ENCODE measurements at regions not wholly inside any gene's neighbourhood (a gene's known extent, or its start where the extent isn't known, plus 50 kb on each side); places are given as distances from the start of the nearest gene placed in this dataset.

- DNase-seq (ENCODE audit: low spot score) (no peak), ATAC-seq (no peak), FAIRE-seq (no peak)
- H3K4me2 ChIP-seq (ENCODE audit: low read depth, low read length), result no peak overlapping the region
- no peaks in the 10 kb centered on the region for H3K9me3 ChIP-seq (ENCODE audit: low read length)
- no peak overlapping the region for H2AFZ ChIP-seq (ENCODE audit: low read length)
- H3K4me3 ChIP-seq (replicated peaks in 1 of 3; ENCODE audit: insufficient read depth in 1 of 3, low read depth in 2 of 3, low read length in 3 of 3), result no peak overlapping the region
- no peaks in the 10 kb centered on the region for H3K79me2 ChIP-seq (ENCODE audit: insufficient read depth, low read length)
- no peaks in the 10 kb centered on the region for H4K20me1 ChIP-seq (ENCODE audit: insufficient read depth, low read length)
- H3K4me1 ChIP-seq (ENCODE audit: insufficient read depth, low read length), result no peaks in the 10 kb centered on the region
- H3K36me3 ChIP-seq (replicated peaks in 1 of 2; ENCODE audit: control insufficient read depth in 1 of 2, insufficient read depth in 2 of 2, low read length in 2 of 2), result no peaks in the 10 kb centered on the region
- POLR2A ChIA-PET, result no interaction called here
- WGBS (ENCODE audit: low lambda C conversion rate), result 5% methylated on average over 11 of the region's 13 CpGs
- CTCF ChIA-PET (ENCODE audit: low intra/inter-chr PET ratio, low total read pairs), result no interaction called here
- peaks cover under 1 to 1% of the 10 kb centered on the region in 2 experiments; a peak in 1 of 5 replicates for H3K27me3 ChIP-seq (ENCODE audit: control insufficient read depth in 1 of 2, insufficient read depth in 2 of 2, low read length in 2 of 2)
- in situ Hi-C loops (cut with HindIII; ENCODE audit: extremely low pct_ligation_motif_present, low pct_unique_long_range_greater_than_20kb) (no loop called here), intact Hi-C loops (cut with micrococcal nuclease; ENCODE audit: unreplicated experiment) (no loop called here)
- H3K27ac ChIP-seq (ENCODE audit: extremely low read length, insufficient read depth, low read length), result no peak overlapping the region
- BruUV-seq (replicated peaks), result no TSS peak
- no peak overlapping the region for H3K9ac ChIP-seq (ENCODE audit: insufficient read depth, low read depth, low read length)
- TF ChIP-seq ZNF230 (CRISPR knock-in tag; IDR thresholded peaks at IDR 0.05), result no peak
- TF ChIP-seq ZNF235 (CRISPR knock-in tag; IDR thresholded peaks at IDR 0.05; ENCODE audit: borderline replicate concordance), result no peak
- TF ChIP-seq ZNF207 (IDR thresholded peaks at IDR 0.05; ENCODE audit: borderline replicate concordance), result no peak
- TF ChIP-seq HNRNPH1 (optimal IDR thresholded peaks at IDR 0.05; ENCODE audit: low read depth, low read length), result no peak
These were observed 402.0 kb downstream of the MATN1 start for GRCh38 chr1:30321246-30321910.

GRCh38 chr1:30320581-30320890, 402.8 kb downstream of the MATN1 start:
- ChIA-PET POLR2A (no interaction called here), CTCF (ENCODE audit: low intra/inter-chr PET ratio, low total read pairs) (no interaction called here)
- no peak overlapping the region for H2AFZ ChIP-seq (ENCODE audit: low read length)
- in situ Hi-C loops (cut with HindIII; ENCODE audit: extremely low pct_ligation_motif_present, low pct_unique_long_range_greater_than_20kb), result no loop called here
- ATAC-seq (no peak), DNase-seq (ENCODE audit: low spot score) (no peak), FAIRE-seq (no peak)
- H3K79me2 ChIP-seq (ENCODE audit: insufficient read depth, low read length), result no peaks in the 10 kb centered on the region
- H4K20me1 ChIP-seq (ENCODE audit: insufficient read depth, low read length), result no peaks in the 10 kb centered on the region
- H3K4me1 ChIP-seq (ENCODE audit: insufficient read depth, low read length), result no peaks in the 10 kb centered on the region
- intact Hi-C loops (cut with micrococcal nuclease; ENCODE audit: unreplicated experiment), result no loop called here
- H3K9ac ChIP-seq (ENCODE audit: insufficient read depth, low read depth, low read length), result no peak overlapping the region
- BruUV-seq (replicated peaks), result no TSS peak
- H3K27me3 ChIP-seq (ENCODE audit: control insufficient read depth in 1 of 2, insufficient read depth in 2 of 2, low read length in 2 of 2), result peaks cover 0 to 1% of the 10 kb centered on the region in 2 experiments; a peak in 1 of 5 replicates
- no peak overlapping the region for H3K4me2 ChIP-seq (ENCODE audit: low read depth, low read length)
- no peaks in the 10 kb centered on the region for H3K36me3 ChIP-seq (replicated peaks in 1 of 2; ENCODE audit: control insufficient read depth in 1 of 2, insufficient read depth in 2 of 2, low read length in 2 of 2)
- 20% methylated on average over 1 of the region's 2 CpGs for WGBS (ENCODE audit: low lambda C conversion rate)
- no peaks in the 10 kb centered on the region for H3K9me3 ChIP-seq (ENCODE audit: low read length)
- no peak overlapping the region for H3K4me3 ChIP-seq (replicated peaks in 1 of 3; ENCODE audit: insufficient read depth in 1 of 3, low read depth in 2 of 3, low read length in 3 of 3)
- no peak overlapping the region for H3K27ac ChIP-seq (ENCODE audit: extremely low read length, insufficient read depth, low read length)
- TF ChIP-seq ZFAT (CRISPR knock-in tag; conservative IDR thresholded peaks at IDR 0.05) (no peak), ZBTB33 (CRISPR knock-in tag; IDR thresholded peaks at IDR 0.05) (no peak), TBL1XR1 (IDR thresholded peaks at IDR 0.05; ENCODE audit: borderline replicate concordance, low read length, partially characterized antibody) (no peak), EED (CRISPR knock-in tag; IDR thresholded peaks at IDR 0.05) (no peak), DMTF1 (CRISPR knock-in tag; IDR thresholded peaks at IDR 0.05) (no peak), RFX3 (CRISPR knock-in tag; IDR thresholded peaks at IDR 0.05) (no peak), ETS1 (CRISPR knock-in tag; IDR thresholded peaks at IDR 0.05) (no peak), JUND (CRISPR knock-in tag; IDR thresholded peaks at IDR 0.05) (no peak), MTF2 (CRISPR knock-in tag; IDR thresholded peaks at IDR 0.05; ENCODE audit: borderline replicate concordance) (no peak), ZNF557 (CRISPR knock-in tag; IDR thresholded peaks at IDR 0.05) (no peak), ZNF30 (CRISPR knock-in tag; IDR thresholded peaks at IDR 0.05) (no peak)
